ENCODE measurements at regions not wholly inside any gene's neighbourhood (a gene's known extent, or its start where the extent isn't known, plus 50 kb on each side); places are given as distances from the start of the nearest gene placed in this dataset.

DNA sequence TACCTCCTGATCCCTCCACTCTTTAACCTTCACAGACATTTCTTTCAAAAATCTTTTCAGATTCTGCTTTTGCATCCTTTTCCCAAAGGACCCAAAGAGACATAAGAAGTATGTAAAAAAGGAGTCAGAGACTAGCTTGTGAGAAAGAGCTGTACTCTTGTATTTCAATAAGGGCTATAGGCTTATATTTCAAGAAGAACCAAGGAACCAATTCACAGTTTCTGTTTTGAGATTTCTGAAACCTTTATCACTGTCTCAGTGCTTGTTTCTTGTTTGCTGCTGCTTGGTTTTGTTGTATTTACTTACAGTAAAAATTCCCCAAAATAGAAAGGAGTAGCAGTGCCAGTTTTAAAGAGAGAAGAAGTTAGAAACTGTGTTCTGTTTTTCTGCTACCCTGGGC is 461.6 kb upstream of the ID4 start:
- Histone ChIP-seq H3K23ac (ENCODE audit: low read depth, low read length) (no peak overlapping the region), H2AFZ (replicated peaks; ENCODE audit: low read length, poor library complexity) (no peak overlapping the region), H3K9me3 (ENCODE audit: control insufficient read depth, insufficient read depth, low read length) (peaks cover 13% of the 10 kb centered on the region), H3K18ac (ENCODE audit: low read depth, low read length) (no peak overlapping the region), H2BK5ac (ENCODE audit: low read depth, low read length, poor library complexity, severe bottlenecking) (no peak overlapping the region), H3K9me1 (ENCODE audit: insufficient read depth, low read length) (no peaks in the 10 kb centered on the region), H4K20me1 (ENCODE audit: insufficient read depth, low read length) (no peaks in the 10 kb centered on the region), H3K56ac (ENCODE audit: extremely low read depth, insufficient read depth, low read length) (no peak overlapping the region), H3K4me1 (ENCODE audit: control insufficient read depth, insufficient read depth, low read length) (no peaks in the 10 kb centered on the region), H3K14ac (replicated peaks; ENCODE audit: low read depth, low read length) (no peak overlapping the region), H2AK5ac (ENCODE audit: low read depth, low read length) (no peak overlapping the region), H3K36me3 (ENCODE audit: control insufficient read depth, insufficient read depth, low read length) (no peaks in the 10 kb centered on the region), H3K27ac (ENCODE audit: insufficient read depth, low read length) (no peak overlapping the region), H4K5ac (ENCODE audit: low read depth, low read length) (no peak overlapping the region), H3K4me2 (ENCODE audit: low read depth, low read length) (no peak overlapping the region), H2BK20ac (ENCODE audit: low read depth, low read length) (no peak overlapping the region), H3K4ac (ENCODE audit: low read depth, low read length) (no peak overlapping the region), H4K8ac (ENCODE audit: low read depth in 2 of 2, low read length in 2 of 2) (no peak overlapping the region), H2AK9ac (replicated peaks; ENCODE audit: low read depth, low read length, poor library complexity) (no peak overlapping the region), H3K9ac (ENCODE audit: low read depth, low read length) (no peak overlapping the region), H3K4me3 (ENCODE audit: insufficient read depth, low read depth, low read length) (no peak overlapping the region), H3K79me1 (ENCODE audit: low read depth in 1 of 2, low read length in 2 of 2) (no peaks in the 10 kb centered on the region), H2BK120ac (ENCODE audit: low read depth, low read length) (no peak overlapping the region), H3K27me3 (ENCODE audit: control insufficient read depth, insufficient read depth, low read length) (no peaks in the 10 kb centered on the region), H4K91ac (ENCODE audit: insufficient read depth, low read depth, low read length) (no peak overlapping the region), H2BK15ac (ENCODE audit: low read depth, low read length) (no peak overlapping the region)
- intact Hi-C loops (cut with micrococcal nuclease) (no loop called here), in situ Hi-C loops (cut with MboI; ENCODE audit: low sequenced_read_pairs) (no loop called here), dilution Hi-C loops (cut with HindIII; ENCODE audit: low sequenced_read_pairs, unreplicated experiment) (no loop called here)
- ATAC-seq (ENCODE audit: low read depth) (no peak), DNase-seq (no peak)
- BruUV-seq (replicated peaks) = no TSS peak
- ChIA-PET POLR2A (ENCODE audit: unreplicated experiment) (no interaction called here), CTCF (no interaction called here)
- TF ChIP-seq MAFK (IDR thresholded peaks at IDR 0.05; ENCODE audit: low read depth, low read length) = no peak
- TF ChIP-seq SMC3 (IDR thresholded peaks at IDR 0.05; ENCODE audit: low read depth, low read length) = no peak
- TF ChIP-seq RCOR1 (IDR thresholded peaks at IDR 0.05; ENCODE audit: insufficient replicate concordance, low read length) = no peak
- TF ChIP-seq BHLHE40 (IDR thresholded peaks at IDR 0.05; ENCODE audit: low read depth, low read length) = no peak
- no peak for TF ChIP-seq CTCF (conservative IDR thresholded peaks at IDR 0.05; ENCODE audit: low read depth, low read length)
- no peak for TF ChIP-seq POLR2A (IDR thresholded peaks at IDR 0.05; ENCODE audit: low read depth, low read length)
- no peak for TF ChIP-seq CEBPB (IDR thresholded peaks at IDR 0.05; ENCODE audit: low read depth, low read length)
- TF ChIP-seq NFE2L2 (IDR thresholded peaks at IDR 0.05; ENCODE audit: low read depth, low read length) = no peak
- TF ChIP-seq MXI1 (IDR thresholded peaks at IDR 0.05; ENCODE audit: borderline replicate concordance, low read depth, low read length) = no peak
- no peak for TF ChIP-seq FOS (IDR thresholded peaks at IDR 0.05; ENCODE audit: low read depth, low read length)
- no peak for TF ChIP-seq RFX5 (IDR thresholded peaks at IDR 0.05; ENCODE audit: low read depth, low read length)
- no peak for TF ChIP-seq MAZ (IDR thresholded peaks at IDR 0.05; ENCODE audit: borderline replicate concordance, low read depth, low read length)
- TF ChIP-seq, protein P1, sequence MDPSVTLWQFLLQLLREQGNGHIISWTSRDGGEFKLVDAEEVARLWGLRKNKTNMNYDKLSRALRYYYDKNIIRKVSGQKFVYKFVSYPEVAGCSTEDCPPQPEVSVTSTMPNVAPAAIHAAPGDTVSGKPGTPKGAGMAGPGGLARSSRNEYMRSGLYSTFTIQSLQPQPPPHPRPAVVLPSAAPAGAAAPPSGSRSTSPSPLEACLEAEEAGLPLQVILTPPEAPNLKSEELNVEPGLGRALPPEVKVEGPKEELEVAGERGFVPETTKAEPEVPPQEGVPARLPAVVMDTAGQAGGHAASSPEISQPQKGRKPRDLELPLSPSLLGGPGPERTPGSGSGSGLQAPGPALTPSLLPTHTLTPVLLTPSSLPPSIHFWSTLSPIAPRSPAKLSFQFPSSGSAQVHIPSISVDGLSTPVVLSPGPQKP (IDR thresholded peaks at IDR 0.05; ENCODE audit: borderline replicate concordance, low read depth, low read length) = no peak
- TF ChIP-seq, protein P2, sequence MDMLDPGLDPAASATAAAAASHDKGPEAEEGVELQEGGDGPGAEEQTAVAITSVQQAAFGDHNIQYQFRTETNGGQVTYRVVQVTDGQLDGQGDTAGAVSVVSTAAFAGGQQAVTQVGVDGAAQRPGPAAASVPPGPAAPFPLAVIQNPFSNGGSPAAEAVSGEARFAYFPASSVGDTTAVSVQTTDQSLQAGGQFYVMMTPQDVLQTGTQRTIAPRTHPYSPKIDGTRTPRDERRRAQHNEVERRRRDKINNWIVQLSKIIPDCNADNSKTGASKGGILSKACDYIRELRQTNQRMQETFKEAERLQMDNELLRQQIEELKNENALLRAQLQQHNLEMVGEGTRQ (IDR thresholded peaks at IDR 0.05; ENCODE audit: low read depth, low read length) = no peak
- TF ChIP-seq RAD21 (IDR thresholded peaks at IDR 0.05; ENCODE audit: low read length) = no peak
- no peak for TF ChIP-seq CHD1 (IDR thresholded peaks at IDR 0.05; ENCODE audit: low read depth, low read length)

Data from IMR-90 (cell line).